HG03103 (cell line): ENCODE measurements at regions not wholly inside any gene's neighbourhood (a gene's known extent, or its start where the extent isn't known, plus 50 kb on each side); places are given as distances from the start of the nearest gene placed in this dataset.
"Not testable (repeated sequence)": the region's sequence is repeated elsewhere in the genome, so short reads cannot be mapped to it uniquely, and the experiment has no call there.

Experiments used
- ATAC-seq: cut with Tn5 transposase; IDR thresholded peaks from one replicate; pipeline ENCODE4 v1.9.1; 2021; ENCODE audit warnings: low read depth; ENCODE audit not compliant: unreplicated experiment

DNA sequence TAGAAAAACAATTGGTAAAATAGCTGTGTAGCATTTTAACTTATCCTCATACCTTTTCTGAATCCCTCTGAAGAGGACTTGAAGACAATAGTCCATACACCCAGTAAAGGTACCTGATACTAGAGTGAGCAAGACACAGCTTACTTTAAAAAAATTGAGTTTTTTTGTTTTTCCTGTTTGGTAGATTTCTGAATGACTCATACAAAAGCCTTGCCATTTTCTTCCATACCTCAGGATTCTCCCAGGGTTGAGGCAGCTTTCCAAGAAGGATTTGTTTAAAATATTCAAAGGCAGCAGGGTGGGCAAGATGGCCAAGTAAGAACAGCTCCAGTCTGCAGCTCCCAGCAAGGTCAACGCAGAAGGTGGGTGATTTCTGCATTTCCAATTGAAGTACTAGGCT is 551.0 kb upstream of the LRATD1 start:
- no peak for ATAC-seq

DNA sequence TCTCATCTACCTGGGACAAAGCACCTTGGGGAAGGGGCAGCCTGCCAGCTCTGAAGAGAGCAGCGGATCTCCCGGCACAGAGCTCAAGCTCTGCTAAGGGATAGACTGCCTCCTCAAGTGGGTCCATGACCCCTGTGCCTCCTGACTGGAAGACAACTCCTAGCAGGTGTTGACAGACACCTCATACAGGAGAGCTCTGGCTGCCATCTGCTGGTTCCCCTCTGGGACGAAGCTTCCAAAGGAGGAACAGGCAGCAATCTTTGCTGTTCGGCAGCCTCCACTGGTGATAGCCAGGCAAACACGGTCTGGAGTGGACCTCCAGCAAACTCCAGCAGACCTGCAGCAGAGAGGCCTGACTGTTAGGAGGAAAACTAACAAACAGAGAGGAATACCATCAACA is 549.9 kb upstream of the LRATD1 start:
- no peak for ATAC-seq

- ATAC-seq, result no peak
Measured at GRCh38 chr2:14094592-14094991, 537.9 kb upstream of the LRATD1 start.

DNA sequence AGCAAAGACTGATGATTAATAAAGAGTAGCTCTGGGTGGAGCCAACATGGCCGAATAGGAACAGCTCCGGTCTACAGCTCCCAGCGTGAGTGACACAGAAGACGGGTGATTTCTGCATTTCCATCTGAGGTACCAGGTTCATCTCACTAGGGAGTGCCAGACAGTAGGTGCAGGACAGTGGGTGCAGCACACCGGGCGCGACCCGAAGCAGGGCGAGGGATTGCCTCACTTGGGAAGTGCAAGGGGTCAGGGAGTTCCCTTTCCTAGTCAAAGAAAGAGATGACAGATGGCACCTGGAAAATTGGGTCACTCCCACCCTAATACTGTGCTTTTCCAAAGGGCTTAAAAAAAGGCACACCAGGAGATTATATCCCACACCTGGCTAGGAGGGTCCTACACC is 533.4 kb upstream of the LRATD1 start:
- ATAC-seq, result not testable (repeated sequence)

GRCh38 chr2:14114275-14114674 is 518.2 kb upstream of the LRATD1 start:
- ATAC-seq, result no peak

DNA sequence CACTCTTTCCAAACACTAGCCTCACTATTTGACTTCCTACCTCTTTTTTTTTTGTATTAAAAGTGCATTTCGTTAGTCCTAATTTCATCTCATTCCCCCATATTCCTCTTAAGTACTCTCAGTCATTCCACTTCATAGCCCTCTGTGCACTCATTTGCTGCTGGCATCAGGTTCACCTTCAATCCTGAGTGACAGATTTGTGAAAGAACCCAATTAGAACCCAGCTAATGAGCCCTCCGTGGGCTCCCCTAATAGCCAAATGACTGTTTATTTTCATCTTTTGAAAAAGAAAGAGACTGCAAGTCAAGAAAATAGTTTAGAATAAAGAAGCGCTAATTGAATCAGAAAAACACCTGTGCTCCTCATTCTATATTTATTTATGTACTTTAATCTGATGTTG is 512.1 kb upstream of the LRATD1 start:
- ATAC-seq, result no peak

- no peak for ATAC-seq
Measured at GRCh38 chr2:14123436-14124103, 508.9 kb upstream of the LRATD1 start.

DNA sequence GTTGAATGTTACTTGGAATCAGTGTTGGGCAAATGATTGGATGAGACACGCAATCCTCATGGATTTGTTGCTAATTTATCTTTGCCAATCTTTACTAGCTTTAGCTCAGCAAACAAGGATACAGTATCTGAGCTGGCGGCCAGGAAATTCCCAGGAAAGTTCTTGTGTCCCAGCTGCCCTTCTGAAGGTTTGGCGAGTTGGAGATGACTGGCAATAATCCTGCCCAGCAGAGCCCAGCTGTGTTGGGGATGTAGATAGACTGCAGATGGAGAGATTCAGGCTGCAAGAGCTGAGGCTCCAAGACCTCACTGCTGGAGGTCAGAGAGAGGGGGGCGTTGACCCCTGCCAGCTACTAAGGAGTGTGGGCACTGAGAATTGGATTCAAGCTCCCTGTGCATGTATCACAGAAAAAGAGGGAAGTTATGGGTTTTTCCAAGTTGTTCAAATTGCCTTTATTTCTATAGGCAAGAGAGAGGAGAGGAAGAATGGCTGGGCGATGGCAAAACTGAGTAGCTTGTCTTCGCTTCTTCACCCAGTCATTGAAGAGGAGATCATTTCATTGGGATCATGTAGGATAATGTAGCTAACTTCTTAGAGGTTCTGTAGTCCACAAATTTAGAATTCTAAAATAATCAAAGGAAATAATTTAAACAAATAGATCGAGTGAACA is 506.8 kb upstream of the LRATD1 start:
- ATAC-seq, result no peak

- no peak for ATAC-seq
Measured at GRCh38 chr2:14126846-14127245, 505.7 kb upstream of the LRATD1 start.

DNA sequence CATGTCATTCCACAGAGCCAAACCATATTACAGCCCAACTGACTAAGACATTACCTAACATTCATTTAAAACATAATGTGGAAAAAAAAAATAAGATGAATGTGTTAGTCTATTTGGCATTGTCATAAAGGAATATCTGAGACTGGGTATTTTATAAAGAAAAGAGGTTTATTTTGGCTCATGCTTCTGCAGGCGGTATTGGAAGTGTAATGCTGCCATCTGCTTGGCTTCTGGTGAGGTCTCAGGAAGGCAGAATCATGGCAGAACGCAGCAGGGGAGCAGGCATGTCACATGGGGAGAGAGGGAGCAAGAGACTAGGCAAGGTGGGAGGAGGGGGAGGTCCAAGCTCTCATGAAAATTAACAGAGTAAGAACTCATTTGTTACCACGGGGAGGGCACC is 504.8 kb upstream of the LRATD1 start:
- ATAC-seq, result no peak

DNA sequence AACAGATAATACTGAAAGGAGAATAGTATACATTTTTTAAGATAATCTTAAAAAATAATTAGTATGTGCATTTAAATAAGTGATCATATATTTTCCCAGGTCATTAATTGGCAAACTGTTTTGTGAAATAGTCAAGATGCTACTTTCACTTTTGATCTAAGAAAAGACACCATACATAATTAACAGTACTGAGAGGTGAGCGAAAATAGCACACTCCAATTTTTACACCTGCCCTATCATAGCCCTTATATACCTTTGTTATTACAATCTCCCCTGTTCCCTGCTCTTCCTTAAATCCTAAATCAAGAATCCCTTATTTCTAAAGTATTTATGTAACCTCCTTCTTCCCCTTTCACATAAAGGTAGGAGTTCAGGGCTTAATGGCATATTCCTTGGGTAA is 500.1 kb upstream of the LRATD1 start:
- no peak for ATAC-seq

GRCh38 chr2:14134771-14135170 is 497.7 kb upstream of the LRATD1 start:
- ATAC-seq, result no peak

- no peak for ATAC-seq
Measured at GRCh38 chr2:14136030-14136429, 496.5 kb upstream of the LRATD1 start.

GRCh38 chr2:14137643-14138042 is 494.9 kb upstream of the LRATD1 start:
- ATAC-seq, result no peak

- no peak for ATAC-seq
Measured at GRCh38 chr2:14140009-14140550, 492.4 kb upstream of the LRATD1 start.

DNA sequence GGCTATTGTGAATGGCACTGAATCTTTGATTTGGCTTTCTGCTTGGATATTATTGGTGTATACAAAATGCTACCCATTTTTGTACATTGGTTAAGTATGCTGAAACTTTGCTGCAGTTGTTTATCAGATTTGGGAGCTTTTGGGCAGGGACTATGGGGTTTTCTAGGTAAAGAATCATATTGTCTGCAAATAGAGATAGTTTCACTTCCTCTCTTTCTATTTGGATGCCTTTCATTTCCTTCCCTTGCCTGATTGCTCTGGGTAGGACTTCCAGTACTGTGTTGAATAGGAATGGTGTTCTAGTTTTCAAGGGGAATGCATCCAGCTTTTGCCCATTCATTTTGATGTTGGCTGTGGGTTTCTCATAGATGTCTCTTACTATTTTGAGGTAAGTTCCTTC is 489.1 kb upstream of the LRATD1 start:
- ATAC-seq, result no peak

- ATAC-seq, result no peak
Measured at GRCh38 chr2:14148216-14148615, 484.3 kb upstream of the LRATD1 start.

- ATAC-seq, result no peak
Measured at GRCh38 chr2:14157816-14158215, 474.7 kb upstream of the LRATD1 start.

DNA sequence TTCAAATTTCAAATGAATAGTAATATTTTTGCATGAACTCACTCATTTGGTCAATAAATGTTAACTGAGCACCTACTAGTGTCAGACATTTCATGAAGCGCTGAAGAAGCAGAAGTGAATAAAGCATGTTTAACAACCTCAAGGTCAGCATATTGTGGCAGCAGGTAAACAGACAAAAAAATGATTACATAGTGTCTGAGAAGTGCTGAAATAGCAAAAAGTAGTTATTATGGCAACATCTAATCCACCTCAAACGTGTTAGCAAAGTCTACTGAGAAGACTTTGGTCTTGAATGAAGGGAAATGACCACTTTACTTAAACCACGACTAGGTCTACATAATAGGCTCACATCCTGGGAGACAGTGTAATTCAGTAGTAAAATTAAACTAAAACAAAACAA is 452.2 kb upstream of the LRATD1 start:
- no peak for ATAC-seq

DNA sequence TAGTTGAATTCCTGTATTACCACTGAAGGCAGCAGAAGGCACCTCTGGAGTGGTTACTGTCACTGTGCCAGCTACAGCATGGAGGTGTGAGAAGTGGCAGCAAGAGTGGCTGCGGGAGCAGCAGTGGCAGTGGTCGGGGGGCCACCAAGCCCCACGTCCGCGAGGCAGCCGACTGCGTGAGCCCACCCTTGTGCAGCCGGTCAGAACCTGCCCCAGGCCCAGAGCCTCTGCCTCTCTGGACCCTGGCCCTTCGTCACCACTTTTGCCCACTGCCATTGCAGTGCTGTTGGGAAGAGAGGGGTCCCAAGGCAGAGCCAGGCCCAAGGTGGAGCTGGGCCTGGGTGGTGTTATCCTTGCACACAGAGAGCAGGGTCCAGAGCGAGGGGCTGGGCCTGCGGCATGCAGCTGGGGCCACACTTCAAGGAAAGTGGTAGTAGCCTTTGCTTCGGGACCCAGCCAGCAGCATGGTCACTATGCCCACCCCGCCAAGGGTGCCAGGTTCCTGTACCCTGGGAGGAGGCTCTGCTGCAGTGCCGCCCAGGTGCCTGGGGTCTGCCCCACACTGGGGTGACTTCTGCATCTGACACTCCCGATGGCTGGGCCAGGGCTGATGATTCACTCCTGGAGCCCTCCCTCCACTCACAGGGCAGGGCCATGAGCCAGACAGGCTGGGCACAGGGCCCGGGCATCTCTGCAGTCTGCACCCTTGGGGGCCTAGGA is 450.1 kb upstream of the LRATD1 start:
- no peak for ATAC-seq

DNA sequence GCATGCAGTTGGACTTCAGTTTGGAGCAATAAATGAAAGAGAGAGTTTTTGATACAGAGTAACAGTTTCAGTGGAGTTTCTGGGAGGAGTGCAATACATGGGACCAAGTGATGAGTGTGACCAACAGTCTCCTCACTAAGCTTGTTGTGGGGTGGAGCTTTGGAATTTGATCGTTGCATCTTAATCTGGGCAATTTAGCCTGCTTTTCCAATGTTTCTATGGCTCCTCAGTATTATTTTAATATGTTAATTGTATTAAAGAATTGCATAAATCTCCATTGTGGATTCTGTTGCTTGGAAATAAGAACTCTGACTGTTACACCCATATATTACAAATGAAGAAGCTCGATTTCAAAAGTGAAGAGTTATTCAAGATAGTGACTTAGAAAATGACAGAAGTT is 446.6 kb upstream of the LRATD1 start:
- ATAC-seq, result no peak

- ATAC-seq, result no peak
Measured at GRCh38 chr2:14188446-14188845, 444.1 kb upstream of the LRATD1 start.
